Type B pancreatic cell (in vitro differentiated cells): ENCODE measurements at regions not wholly inside any gene's neighbourhood (a gene's known extent, or its start where the extent isn't known, plus 50 kb on each side); places are given as distances from the start of the nearest gene placed in this dataset.
"Not testable (repeated sequence)": the region's sequence is repeated elsewhere in the genome, so short reads cannot be mapped to it uniquely, and the experiment has no call there.

ENCODE experiments used
- DNase-seq: peaks from one replicate; pipeline ENCODE4 v3.0.0; 2021; ENCODE audit warnings: mixed read lengths; ENCODE audit not compliant: unreplicated experiment; ENCODE audit errors: extremely low spot score
- H3K27ac Mint-ChIP-seq: 2 replicates; pipeline ENCODE4 v1.8.0; 2021; ENCODE audit warnings: mild to moderate bottlenecking, mixed read lengths
- H3K27me3 Mint-ChIP-seq: 2 replicates; pipeline ENCODE4 v1.8.0; 2021; ENCODE audit warnings: mixed read lengths
- H3K36me3 Mint-ChIP-seq: 2 replicates; pipeline ENCODE4 v1.8.0; 2021; ENCODE audit warnings: mixed read lengths
- H3K4me1 Mint-ChIP-seq: one replicate; pipeline ENCODE4 v1.8.0; 2021; ENCODE audit warnings: mixed read lengths; ENCODE audit not compliant: unreplicated experiment
- H3K4me3 Mint-ChIP-seq: 2 replicates; pipeline ENCODE4 v1.8.0; 2021; ENCODE audit warnings: mild to moderate bottlenecking, mixed read lengths
- H3K9me3 Mint-ChIP-seq: 2 replicates; pipeline ENCODE4 v1.8.0; 2021; ENCODE audit warnings: mixed read lengths
- CTCF ChIP-seq: fragments of 200-600 bp; sonication (generic); conservative IDR thresholded peaks from 2 replicates; pipeline ENCODE4 v1.5.0; 2021; ENCODE audit warnings: antibody characterized with exemption, mild to moderate bottlenecking

DNA sequence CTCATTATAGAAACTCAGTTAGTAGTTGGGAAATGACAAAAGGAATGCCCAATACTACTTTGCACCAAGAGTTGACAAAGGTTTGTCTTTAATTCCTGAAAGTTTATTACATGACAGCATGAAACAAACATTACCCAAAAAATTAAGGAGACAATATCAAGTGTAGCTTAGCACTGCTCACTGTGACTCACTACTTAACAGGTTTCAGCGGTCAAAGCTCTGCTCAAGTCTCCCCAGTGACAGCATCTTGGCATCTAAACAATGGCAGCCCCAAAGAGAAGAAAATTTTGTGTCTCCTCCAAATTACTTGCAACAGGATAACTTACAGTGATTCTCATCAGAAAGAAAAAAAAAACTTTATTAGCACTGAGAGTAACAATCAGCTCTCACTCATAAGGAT, 1030.2 kb downstream of the EFNA5 start:
- H3K27me3 Mint-ChIP-seq, result no peaks in the 10 kb centered on the region
- H3K9me3 Mint-ChIP-seq, result peaks cover 5% of the 10 kb centered on the region
- TF ChIP-seq CTCF, result no peak
- no peaks in the 10 kb centered on the region for H3K4me1 Mint-ChIP-seq
- no peak overlapping the region for H3K27ac Mint-ChIP-seq
- DNase-seq, result no peak
- no peaks in the 10 kb centered on the region for H3K36me3 Mint-ChIP-seq
- H3K4me3 Mint-ChIP-seq, result no peak overlapping the region

- peaks cover 5% of the 10 kb centered on the region for H3K9me3 Mint-ChIP-seq
- H3K36me3 Mint-ChIP-seq, result no peaks in the 10 kb centered on the region
- H3K4me3 Mint-ChIP-seq, result no peak overlapping the region
- DNase-seq, result no peak
- no peak overlapping the region for H3K27ac Mint-ChIP-seq
- H3K4me1 Mint-ChIP-seq, result no peaks in the 10 kb centered on the region
- no peaks in the 10 kb centered on the region for H3K27me3 Mint-ChIP-seq
- no peak for TF ChIP-seq CTCF
These were observed 1031.2 kb downstream of the EFNA5 start for GRCh38 chr5:106639488-106639887.

GRCh38 chr5:106637275-106637674, 1033.5 kb downstream of the EFNA5 start:
- Mint-ChIP-seq H3K9me3 (peaks cover 5% of the 10 kb centered on the region), H3K4me1 (no peaks in the 10 kb centered on the region), H3K36me3 (no peaks in the 10 kb centered on the region), H3K27ac (no peak overlapping the region), H3K27me3 (no peaks in the 10 kb centered on the region), H3K4me3 (no peak overlapping the region)
- TF ChIP-seq CTCF, result no peak
- DNase-seq, result no peak

DNA sequence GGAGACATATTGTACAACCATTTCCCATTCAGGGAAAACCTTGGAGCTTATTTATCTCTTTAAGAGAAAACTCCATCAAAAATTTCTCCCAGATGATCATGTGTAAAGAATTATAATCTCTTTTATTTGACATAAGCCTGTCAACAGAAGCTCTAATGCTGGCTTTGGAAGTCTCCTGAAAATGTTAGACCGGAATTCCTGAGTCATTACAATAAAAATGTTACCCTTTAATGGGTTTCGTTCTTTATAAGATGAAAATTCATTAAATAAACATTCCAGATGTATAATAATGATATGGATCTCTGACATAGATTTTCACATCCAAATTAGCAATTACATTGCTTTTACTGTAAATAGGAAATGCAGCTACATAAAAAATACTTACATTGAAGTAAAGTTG, 1036.4 kb downstream of the EFNA5 start:
- no peak overlapping the region for H3K27ac Mint-ChIP-seq
- no peak for DNase-seq
- H3K9me3 Mint-ChIP-seq, result peaks cover under 1% of the 10 kb centered on the region
- H3K4me3 Mint-ChIP-seq, result no peak overlapping the region
- no peaks in the 10 kb centered on the region for H3K36me3 Mint-ChIP-seq
- TF ChIP-seq CTCF, result no peak
- H3K27me3 Mint-ChIP-seq, result no peaks in the 10 kb centered on the region
- H3K4me1 Mint-ChIP-seq, result no peaks in the 10 kb centered on the region

GRCh38 chr5:106633825-106634224, 1036.9 kb downstream of the EFNA5 start:
- no peak for DNase-seq
- Mint-ChIP-seq H3K9me3 (no peaks in the 10 kb centered on the region), H3K27ac (no peak overlapping the region), H3K4me1 (no peaks in the 10 kb centered on the region), H3K36me3 (no peaks in the 10 kb centered on the region), H3K27me3 (no peaks in the 10 kb centered on the region), H3K4me3 (no peak overlapping the region)
- no peak for TF ChIP-seq CTCF

GRCh38 chr5:106628456-106628855, 1042.3 kb downstream of the EFNA5 start:
- not testable (repeated sequence) for H3K4me3 Mint-ChIP-seq, DNase-seq, H3K27ac Mint-ChIP-seq, H3K27me3 Mint-ChIP-seq, H3K4me1 Mint-ChIP-seq, H3K9me3 Mint-ChIP-seq, H3K36me3 Mint-ChIP-seq
